HG03460 (cell line): ENCODE measurements at regions not wholly inside any gene's neighbourhood (a gene's known extent, or its start where the extent isn't known, plus 50 kb on each side); places are given as distances from the start of the nearest gene placed in this dataset.
"Not testable (repeated sequence)": the region's sequence is repeated elsewhere in the genome, so short reads cannot be mapped to it uniquely, and the experiment has no call there.

Source experiments
- ATAC-seq: cut with Tn5 transposase; IDR thresholded peaks from one replicate; pipeline ENCODE4 v1.9.1; 2021; ENCODE audit not compliant: unreplicated experiment

DNA sequence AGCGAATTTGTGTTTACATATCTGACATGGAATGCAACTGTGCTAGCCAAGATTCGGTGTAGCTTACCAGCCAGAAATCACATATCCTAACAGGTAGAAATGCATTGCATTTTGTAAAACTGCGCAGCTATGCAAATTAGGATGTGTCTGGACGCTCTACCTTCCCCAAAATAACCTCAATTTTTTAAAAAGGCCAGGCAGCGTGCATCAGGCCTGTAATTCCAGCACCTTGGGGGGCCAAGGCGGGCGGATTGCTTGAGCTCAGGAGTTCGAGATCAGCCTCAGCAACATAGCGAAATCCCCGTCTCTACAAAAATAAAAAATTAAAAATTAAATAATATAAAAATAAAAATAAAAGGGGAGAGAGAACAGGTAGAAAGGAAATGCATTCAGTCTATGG, 305.0 kb downstream of the TYW1 start:
- no peak for ATAC-seq

DNA sequence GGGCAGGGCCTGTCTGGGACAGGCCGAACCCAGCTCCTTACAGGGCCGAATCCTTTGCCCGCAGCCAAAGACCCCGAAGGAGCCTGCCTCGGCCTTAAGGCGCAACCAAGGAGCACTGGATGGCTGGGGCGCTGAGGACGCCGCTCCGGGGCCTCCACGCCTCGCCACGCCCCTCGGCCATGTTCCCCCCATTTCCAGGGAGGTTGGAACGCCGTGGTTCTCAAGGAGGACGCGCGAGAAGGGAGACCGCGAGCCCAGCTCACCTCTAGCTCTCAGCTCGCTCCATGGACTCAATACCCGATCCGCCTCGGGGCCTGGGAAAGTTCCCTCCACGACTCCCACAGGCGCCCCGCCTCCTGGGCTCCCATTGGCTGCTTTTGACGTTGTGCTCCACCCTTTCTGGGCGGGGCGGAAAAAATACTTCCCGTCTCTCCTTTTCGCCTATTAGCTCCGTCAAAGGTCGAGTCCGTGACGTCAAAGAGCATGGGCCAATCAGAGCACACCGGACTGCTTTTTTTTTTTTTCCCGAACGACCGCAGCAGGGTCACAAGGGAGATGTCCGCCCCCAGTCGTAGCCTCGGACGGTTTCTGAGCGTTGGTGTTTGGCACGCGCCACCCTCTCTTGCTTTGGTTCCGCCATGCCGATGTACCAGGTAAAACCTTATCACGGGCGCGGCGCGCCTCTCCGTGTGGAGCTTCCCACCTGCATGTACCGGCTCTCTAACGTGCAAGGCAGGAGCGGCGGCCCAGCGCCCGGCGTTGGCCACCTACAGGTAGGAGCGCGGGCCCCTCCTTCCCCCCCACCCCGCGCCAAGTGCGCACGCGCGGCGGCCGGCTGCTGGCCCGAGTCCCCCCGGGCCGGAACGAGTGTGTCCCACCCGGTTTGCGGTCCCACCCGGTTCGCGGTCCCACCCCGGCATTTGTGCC, 305.7 kb downstream of the TYW1 start:
- peak; percentile 87 for ATAC-seq

DNA sequence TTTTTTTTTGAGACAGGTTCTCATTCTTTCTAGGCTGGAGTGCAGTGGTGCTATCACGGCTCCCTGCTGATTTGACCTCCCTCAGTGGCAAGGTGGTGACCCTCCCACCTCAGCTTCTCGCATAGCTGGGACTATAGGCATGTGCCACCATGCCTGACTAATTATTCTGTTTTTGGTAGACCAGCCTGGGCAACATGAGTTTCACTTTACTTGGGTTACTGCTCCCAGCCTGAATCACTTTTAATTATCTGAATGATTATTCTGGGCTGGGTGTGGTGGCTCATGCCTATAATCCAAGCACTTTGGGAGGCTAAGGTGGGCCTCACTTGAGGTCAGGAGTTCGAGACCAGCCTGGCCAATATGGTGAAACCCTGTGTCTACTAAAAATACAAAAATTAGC, 308.2 kb downstream of the TYW1 start:
- ATAC-seq, result not testable (repeated sequence)

DNA sequence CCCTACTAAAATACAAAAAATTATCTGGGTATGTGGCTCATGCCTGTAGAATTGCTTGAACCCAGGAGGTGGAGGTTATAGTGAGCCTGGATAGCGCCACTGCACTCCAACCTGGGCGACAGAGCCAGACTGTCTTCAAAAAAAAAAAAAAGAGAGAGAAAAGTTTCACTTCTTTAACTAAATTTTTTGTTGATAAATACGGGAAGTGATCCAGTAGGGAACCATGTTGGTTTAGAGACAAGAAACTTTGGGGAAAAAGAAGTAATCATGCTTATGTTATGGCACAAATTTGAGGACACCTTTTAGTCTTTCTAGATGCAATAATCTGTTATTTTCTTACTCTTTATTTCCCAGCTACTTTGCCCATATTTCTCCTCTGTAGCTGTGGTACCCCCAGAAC, 309.7 kb downstream of the TYW1 start:
- no peak for ATAC-seq

DNA sequence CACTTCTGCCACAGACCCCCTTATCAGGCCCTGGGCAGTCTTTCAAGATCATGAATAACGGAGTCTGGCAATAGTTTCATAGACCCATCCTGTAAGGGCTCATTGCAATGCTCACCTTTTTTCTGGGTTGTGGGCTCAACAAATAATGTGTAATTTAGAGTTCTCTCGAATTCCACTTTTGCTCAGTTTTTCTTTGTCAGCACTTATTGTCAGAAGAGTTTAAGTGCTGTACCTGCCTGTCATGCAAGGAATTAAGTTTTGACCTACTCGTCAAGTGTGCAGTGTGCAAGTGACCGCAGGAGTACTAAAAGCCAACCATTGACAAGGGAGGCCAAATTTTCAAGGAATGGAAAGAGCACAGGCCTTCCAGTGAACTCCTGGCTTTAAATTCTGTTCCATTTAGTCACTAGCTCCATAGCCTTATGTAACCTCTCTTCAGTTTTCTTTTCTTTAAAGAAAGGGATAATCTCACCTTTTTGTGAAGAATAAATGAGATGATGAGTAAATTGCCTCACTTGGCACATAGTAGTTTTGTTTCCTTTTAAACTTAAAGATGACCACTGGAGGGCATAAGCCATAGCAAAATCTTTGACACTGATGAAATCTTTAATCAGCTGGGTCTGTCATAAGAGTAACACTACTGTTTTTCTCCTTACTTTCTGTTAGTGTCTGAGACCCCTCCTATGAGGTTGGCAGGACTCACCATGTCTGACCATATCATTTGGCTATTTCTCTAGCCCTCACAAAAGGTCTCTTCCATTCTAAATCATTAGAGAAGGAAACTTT, 313.3 kb downstream of the TYW1 start:
- no peak for ATAC-seq

DNA sequence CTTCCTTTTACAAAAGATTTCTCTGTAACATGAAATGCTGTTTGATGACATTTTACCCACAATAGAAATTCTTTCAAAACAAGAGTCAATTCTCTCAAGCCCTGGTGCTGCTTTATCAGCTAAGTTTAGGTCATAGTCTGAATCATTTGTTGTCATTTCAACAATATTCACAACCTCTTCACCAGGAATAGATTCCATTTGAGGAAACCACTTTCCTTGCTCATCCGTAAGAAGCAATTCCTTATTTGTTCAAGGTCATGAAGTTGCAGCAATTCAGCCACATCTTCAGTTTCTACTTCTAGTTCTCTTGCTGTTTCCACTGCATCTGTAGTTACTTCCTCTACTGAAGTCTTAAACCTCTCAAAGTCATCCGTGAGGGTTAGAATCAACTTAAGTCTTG, 315.3 kb downstream of the TYW1 start:
- ATAC-seq, result no peak

DNA sequence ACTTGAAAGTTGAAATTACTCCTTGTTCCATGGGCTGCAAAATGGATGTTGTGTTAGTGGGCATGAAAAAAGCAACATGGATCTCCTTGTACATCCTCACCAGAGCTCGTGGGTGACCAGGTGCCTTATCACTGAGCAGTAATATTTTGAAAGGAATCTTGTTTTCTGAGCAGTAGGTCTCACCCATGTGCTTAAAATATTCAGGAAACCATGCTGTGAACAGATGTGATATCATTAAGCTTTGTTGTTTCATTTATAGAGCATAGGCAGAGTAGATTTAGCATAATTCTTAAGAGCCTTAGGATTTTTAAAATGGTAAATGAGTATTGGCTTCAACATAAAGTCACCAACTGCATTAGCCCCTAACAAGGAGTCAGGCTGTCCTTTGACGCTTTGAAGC, 316.6 kb downstream of the TYW1 start:
- no peak for ATAC-seq

DNA sequence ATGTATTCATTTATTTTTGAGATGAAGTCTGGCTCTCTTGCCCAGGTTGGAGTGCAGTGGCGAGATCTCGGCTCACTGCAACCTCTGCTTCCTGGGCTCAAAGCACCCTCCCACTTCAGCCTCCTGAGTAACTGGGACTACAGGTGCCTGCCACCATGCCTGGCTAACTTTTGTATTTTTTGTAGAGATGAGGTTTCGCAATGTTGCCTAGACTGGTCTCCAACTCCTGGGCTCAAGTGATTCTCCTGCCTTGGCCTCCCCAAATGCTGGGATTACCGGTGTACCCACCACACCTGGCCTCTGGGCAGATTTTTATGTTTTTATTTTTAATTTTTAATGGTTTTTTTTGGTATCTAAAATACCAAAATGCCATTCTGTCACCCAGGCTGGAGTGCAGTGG, 320.3 kb downstream of the TYW1 start:
- ATAC-seq, result not testable (repeated sequence)

DNA sequence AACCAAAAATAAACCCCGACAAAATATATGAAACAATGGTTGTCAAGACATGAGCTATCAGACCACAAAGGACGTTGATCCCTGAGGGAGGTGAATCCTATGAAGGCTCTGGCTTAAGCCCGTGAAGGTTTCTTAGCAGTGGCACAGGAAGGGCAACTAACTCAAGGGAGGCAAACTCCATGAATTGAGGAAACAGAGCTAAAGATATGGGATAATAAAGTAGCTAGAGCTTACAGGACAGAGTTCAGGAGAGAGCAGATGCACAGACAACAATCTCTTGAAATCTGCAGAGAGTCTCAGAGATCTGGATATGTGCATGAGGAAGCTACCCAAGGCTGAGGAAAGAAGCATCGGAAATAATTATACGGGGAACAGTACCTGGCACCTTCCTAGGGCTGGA, 331.6 kb downstream of the TYW1 start:
- not testable (repeated sequence) for ATAC-seq

DNA sequence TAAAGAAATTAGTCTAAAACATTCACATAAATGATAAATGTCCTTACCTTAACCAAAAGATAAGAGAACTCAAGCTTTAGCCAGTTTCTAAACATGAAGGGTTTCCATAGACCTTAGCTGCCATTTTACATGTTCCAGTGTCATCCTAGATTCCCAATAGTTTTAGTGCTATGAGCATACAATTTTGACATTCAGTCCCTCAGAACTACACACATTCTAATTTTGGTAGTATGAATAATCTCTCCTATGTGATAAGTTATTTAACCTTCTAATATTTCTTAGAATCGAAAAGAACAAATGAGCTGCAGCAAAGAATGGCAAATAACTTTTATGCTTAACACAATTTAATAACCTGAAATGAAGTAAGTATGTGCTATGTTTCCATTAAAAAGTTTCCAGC, 338.5 kb downstream of the TYW1 start:
- ATAC-seq, result not testable (repeated sequence)

DNA sequence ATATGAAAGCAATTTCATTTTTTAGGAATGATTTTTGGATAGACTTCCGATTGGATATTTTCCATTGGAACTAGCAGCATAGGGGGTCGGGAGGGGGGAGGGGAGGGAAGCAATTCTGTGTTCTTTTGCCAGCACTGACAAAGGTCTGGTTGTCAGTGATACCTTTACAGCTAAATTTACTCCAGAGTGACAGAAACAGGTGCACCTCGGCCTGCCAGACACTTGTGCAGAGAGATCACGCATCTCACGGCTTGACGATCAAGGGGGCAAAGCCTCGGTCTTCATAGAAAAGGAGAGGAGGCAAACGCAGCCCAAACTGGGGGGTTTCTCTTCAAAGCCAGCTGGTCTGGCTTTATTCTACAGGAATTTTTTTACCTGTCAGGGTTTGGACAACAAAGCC, 339.0 kb downstream of the TYW1 start:
- not testable (repeated sequence) for ATAC-seq

DNA sequence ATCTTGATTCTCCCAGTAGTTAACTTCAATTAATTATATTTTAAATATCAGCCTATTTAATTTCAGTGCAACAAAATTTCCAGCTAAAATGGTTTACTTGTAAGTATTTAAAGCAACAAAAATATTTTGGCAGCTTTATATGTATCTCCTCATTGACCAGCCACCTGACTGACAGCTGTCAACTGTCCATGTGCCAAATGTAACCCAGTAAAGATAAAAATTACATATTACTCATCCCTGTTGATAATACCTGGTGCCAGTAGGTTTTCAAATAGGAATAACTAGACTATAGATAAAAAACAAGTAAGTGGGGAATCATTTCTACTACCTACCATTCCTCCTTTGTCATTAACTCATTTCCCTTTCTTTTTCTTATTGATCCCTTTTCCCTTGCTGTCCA, 341.9 kb downstream of the TYW1 start:
- ATAC-seq, result not testable (repeated sequence)

DNA sequence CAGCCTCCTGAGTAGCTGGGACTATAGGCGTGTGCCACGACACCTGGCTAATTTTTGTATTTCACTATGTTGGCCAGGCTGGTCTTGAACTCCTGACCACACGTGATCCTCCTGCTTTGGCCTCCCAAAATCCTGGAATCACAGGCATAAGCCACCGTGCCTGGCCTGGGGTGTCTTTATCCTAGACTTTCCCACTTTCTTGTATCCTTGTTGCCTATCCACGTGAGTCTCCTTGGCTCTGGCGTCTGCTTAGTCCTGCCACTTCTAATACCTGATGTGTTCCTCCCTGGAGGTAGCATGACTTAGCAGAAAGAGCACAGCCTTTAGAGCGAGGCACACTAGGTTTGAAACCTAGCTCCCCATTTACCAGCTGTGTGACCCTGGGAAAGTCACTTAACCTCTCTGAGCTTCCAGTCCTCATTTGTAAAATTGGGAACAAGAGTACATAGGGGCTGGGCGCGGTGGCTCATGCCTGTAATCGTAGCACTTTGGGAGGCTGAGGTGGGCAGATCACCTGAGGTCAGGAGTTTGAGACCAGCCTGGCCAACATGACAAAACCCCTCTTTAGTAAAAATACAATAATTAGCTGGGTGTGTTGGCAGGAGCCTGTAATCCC, 344.6 kb downstream of the TYW1 start:
- ATAC-seq, result no peak

DNA sequence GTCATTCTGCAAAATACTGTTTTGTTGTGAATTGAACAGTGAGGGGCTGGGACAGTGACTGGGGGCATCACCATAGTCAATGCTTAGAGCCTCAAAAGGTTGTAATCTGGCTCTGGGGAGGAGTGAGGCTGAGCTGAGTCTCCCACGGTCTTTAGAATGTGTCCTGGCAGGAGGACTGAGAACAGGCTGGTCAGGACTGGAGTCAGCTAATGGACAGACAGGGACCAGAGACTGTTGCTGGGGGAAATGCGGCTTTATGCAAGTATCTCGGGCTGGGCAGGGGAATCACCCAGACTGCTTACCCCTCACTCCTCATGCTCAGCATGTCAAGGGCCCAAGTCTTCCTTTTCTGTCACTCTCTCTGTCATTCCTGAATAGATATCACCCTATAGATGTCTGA, 346.5 kb downstream of the TYW1 start:
- no peak for ATAC-seq

DNA sequence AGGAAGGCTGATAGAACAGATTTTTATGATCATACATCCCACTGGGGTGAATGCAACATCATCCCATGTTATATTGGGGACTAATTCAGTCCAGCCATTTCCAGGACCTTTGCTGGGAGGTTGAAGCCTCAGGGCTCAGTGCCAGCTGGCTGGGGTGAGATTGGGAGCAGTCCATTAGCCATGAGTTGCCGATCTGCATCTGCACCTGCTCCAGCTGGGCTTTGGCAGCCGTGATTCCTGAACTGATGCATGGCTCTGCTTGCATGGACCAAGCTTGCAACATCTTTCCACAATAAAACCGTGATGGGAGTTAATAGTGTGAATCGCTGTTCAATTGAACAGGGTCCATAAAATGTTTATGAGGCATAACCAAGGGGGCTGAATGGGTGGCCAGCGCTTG, 346.9 kb downstream of the TYW1 start:
- ATAC-seq, result no peak

DNA sequence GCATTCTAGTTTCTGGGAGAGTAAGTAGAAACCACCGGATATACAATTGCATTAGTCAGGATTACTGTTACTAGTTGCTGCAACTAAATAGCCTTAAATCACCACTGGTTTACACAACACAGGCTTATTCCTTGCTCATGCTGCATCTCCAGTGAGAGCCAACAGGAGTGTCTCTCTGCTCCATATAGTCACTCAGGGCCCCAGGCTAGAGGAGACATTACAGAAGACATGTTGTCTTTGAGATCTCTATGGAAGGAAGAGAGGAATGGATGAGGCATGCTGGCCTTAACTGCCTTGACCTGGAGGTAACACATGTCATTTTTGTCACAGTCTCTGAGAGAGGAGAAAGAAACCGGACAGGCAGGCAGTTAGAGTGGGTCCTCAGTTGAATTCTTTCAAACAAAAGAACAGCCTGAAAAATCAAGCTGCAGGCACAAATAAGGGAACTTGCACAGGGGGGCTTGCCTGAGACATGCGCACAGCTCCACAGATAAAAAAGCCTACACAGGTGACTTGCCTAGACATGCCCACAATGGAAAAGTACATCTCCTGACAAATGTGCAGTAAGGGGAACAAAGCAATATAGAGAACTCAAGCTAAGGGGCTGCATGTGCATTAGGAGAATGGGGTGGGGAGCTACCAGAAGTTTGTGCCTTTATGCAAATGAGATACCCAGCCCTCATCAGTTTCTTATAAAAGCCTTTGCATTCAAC, 348.0 kb downstream of the TYW1 start:
- no peak for ATAC-seq

DNA sequence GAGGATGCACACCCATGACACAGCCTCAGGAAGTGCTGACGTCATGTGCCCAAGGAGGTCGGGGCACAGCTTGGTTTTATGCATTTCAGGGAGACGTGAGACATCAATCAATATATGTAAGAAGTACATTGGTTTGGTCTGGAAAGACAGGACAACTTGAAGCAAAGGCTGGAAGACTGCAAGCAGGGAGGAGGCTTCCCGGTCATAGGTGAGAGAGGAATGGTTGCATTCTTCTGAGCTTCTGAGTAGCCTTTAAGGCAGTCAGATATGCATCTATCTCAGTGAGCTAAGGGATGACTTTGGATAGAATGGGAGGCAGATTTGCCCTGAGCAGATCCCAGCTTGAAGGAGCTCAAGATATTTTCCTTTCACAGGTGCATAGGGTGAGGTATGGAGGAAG, 349.5 kb downstream of the TYW1 start:
- ATAC-seq, result no peak

DNA sequence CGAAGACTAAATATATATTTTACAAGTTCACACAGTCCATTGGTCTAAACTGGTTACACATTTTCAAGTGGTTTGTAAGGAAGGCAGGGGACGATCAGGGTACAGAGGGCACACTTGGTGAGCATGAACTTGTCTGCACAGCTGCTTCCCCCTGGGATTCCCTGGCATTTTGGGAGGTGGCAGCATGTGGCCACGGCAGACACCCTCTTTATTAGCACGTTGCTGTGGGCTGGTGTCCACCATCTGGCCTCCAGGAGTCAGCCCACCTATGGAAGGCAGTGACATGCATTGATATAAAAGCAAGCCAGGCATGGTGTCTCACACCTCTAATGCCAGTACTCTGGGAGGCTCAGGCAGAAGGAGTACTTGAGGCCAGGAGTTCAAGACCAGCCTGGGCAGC, 350.2 kb downstream of the TYW1 start:
- ATAC-seq, result no peak

DNA sequence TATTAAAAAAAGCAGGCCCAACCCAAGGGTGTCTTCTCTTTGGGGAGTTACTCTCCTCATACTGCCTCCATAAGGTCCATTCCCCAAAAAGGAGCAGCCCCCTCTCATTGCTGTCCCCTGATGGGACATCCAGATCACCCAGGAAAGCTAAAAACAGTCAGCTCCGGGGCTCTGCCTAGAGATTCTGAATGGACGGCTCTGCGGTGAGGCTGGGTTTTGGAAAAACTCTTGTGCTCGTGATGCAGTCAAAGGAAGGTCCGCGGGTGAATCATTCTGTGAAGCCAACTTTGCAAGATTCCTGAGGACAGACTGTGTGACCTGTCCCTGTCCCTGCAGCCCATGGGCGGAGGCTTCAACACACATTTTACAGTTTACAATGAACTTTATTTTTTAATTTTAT, 351.5 kb downstream of the TYW1 start:
- no peak for ATAC-seq

DNA sequence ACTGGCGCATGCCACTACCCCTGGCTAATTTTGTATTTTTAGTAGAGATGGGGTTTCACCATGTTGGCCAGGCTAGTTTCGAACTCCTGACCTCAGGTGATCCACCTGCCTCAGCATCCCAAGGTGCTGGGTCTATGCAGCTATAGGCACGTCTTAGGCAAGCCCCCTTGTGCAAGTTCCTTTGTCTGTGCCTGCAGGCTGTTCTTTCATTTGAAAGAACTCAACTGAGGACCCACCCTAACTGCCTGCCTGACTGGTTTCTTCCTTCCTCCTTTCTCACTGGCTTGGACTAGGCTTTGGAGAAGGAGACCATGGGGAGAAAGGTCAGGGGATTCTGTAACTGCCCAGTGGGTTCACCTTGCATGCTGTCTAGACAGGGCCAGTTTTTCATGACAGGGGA, 361.0 kb downstream of the TYW1 start:
- ATAC-seq, result not testable (repeated sequence)

DNA sequence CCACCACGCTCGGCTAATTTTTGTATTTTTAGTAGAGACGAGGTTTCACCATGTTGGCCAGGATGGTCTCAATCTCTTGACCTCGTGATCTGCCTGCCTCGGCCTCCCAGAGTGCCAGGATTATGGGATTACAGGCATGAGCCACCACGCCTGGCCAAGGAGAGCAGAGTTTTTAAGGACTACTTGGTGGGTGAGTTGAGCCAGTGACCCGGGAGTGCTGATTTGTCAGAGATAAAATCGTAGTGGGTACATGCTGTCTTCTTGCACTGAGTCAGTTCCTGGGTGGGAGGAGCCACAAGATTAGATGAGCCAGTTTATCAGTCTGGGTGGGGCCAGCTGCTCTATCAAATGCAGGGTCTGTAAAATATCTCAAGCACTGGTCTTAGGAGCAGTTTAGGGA, 361.7 kb downstream of the TYW1 start:
- not testable (repeated sequence) for ATAC-seq
